Neural progenitor cell (in vitro differentiated cells): ENCODE measurements at regions not wholly inside any gene's neighbourhood (a gene's known extent, or its start where the extent isn't known, plus 50 kb on each side); places are given as distances from the start of the nearest gene placed in this dataset.

Source experiments
- DNase-seq: peaks from one replicate; pipeline ENCODE4 v3.0.0-alpha.2; 2016; ENCODE audit warnings: low spot score
- H2AFZ ChIP-seq: fragments of 200-600 bp; sonication (generic); replicated peaks from 2 replicates; pipeline ENCODE4 v1.6.1; 2016; ENCODE audit warnings: antibody characterized with exemption
- H3F3A ChIP-seq: fragments of 200-600 bp; sonication (generic); 2 replicates; pipeline ENCODE4 v1.6.1; 2016; ENCODE audit warnings: antibody characterized with exemption, low read depth
- H3K27ac ChIP-seq: fragments of 200-600 bp; sonication (generic); 2 replicates; pipeline ENCODE4 v1.5.1; 2016; ENCODE audit warnings: mild to moderate bottlenecking
- H3K27me3 ChIP-seq: fragments of 200-600 bp; sonication (generic); 2 replicates; pipeline ENCODE4 v1.6.1; 2016; ENCODE audit warnings: mild to moderate bottlenecking, moderate library complexity
- H3K36me3 ChIP-seq: fragments of 200-600 bp; sonication (generic); 2 replicates; pipeline ENCODE4 v1.5.1; 2016
- H3K4me1 ChIP-seq: fragments of 200-600 bp; sonication (generic); 2 replicates; pipeline ENCODE4 v1.6.1; 2016; ENCODE audit warnings: mixed run types
- H3K4me2 ChIP-seq: fragments of 200-600 bp; sonication (generic); 2 replicates; pipeline ENCODE4 v1.6.1; 2016
- H3K4me3 ChIP-seq: fragments of 200-600 bp; sonication (generic); 2 replicates; pipeline ENCODE4 v1.5.1; 2016
- H3K79me2 ChIP-seq: fragments of 200-600 bp; sonication (generic); 2 replicates; pipeline ENCODE4 v1.6.1; 2016; ENCODE audit warnings: low read depth
- H3K9ac ChIP-seq: fragments of 200-600 bp; sonication (generic); 2 replicates; pipeline ENCODE4 v1.6.1; 2016
- H3K9me3 ChIP-seq: fragments of 200-600 bp; sonication (generic); 2 replicates; pipeline ENCODE4 v1.5.1; 2016; ENCODE audit warnings: low read depth
- H4K20me1 ChIP-seq: fragments of 200-600 bp; sonication (generic); 2 replicates; pipeline ENCODE4 v1.6.1; 2016; ENCODE audit warnings: low read depth
- H3K27ac Mint-ChIP-seq: 3 replicates; pipeline ENCODE4 v1.8.0; 2021; ENCODE audit warnings: mixed read lengths
- H3K27me3 Mint-ChIP-seq: 2 replicates; pipeline ENCODE4 v1.8.0; 2022; ENCODE audit warnings: low read depth, mild to moderate bottlenecking, inconsistent platforms, moderate library complexity, mixed read lengths; ENCODE audit not compliant: insufficient read depth
- H3K36me3 Mint-ChIP-seq: 3 replicates; pipeline ENCODE4 v1.8.0; 2021; ENCODE audit warnings: mixed read lengths
- H3K4me1 Mint-ChIP-seq: 3 replicates; pipeline ENCODE4 v1.8.0; 2021; ENCODE audit warnings: mixed read lengths
- H3K4me3 Mint-ChIP-seq: 3 replicates; pipeline ENCODE4 v1.8.0; 2021; ENCODE audit warnings: mild to moderate bottlenecking, moderate library complexity, mixed read lengths
- H3K9me3 Mint-ChIP-seq: 3 replicates; pipeline ENCODE4 v1.8.0; 2020; ENCODE audit warnings: mixed read lengths
- CTCF ChIP-seq: fragments of 200-600 bp; sonication (generic); IDR thresholded peaks from 2 replicates; pipeline ENCODE4 v1.5.1; 2017; ENCODE audit warnings: antibody characterized with exemption, mild to moderate bottlenecking
- EZH2 ChIP-seq: fragments of 200-600 bp; sonication (generic); IDR thresholded peaks from 2 replicates; pipeline ENCODE4 v1.6.1; 2017; ENCODE audit warnings: antibody characterized with exemption, mild to moderate bottlenecking, moderate library complexity
- EZH2phosphoT487 ChIP-seq: fragments of 200-600 bp; sonication (generic); IDR thresholded peaks from 2 replicates; pipeline ENCODE4 v1.6.1; 2017; ENCODE audit warnings: antibody characterized with exemption

- no peaks in the 10 kb centered on the region for H3K79me2 ChIP-seq
- Mint-ChIP-seq H3K9me3 (peaks cover 9% of the 10 kb centered on the region), H3K27me3 (no peaks in the 10 kb centered on the region), H3K4me3 (no peak overlapping the region), H3K4me1 (peaks cover 36% of the 10 kb centered on the region), H3K27ac (peak overlapping the region; percentile 48), H3K36me3 (no peaks in the 10 kb centered on the region)
- no peak overlapping the region for H3K4me3 ChIP-seq
- no peaks in the 10 kb centered on the region for H4K20me1 ChIP-seq
- H3K9me3 ChIP-seq = no peaks in the 10 kb centered on the region
- no peaks in the 10 kb centered on the region for H3F3A ChIP-seq
- no peak overlapping the region for H3K9ac ChIP-seq
- H3K4me1 ChIP-seq = peaks cover 19% of the 10 kb centered on the region
- no peaks in the 10 kb centered on the region for H3K27me3 ChIP-seq
- H3K4me2 ChIP-seq = no peak overlapping the region
- no peak overlapping the region for H3K27ac ChIP-seq
- TF ChIP-seq EZH2 = no peak
- TF ChIP-seq EZH2phosphoT487 = no peak
- no peak for TF ChIP-seq CTCF
- no peaks in the 10 kb centered on the region for H3K36me3 ChIP-seq
- H2AFZ ChIP-seq = no peak overlapping the region
- DNase-seq = no peak
Observed at GRCh38 chr2:125959047-125959446, 696.9 kb upstream of the GYPC start.

- H3K36me3 Mint-ChIP-seq = no peaks in the 10 kb centered on the region
- no peaks in the 10 kb centered on the region for H4K20me1 ChIP-seq
- no peak overlapping the region for H3K27ac ChIP-seq
- peaks cover 2% of the 10 kb centered on the region for H3K9me3 Mint-ChIP-seq
- TF ChIP-seq EZH2 = no peak
- no peak for TF ChIP-seq CTCF
- no peak for TF ChIP-seq EZH2phosphoT487
- H3K4me1 ChIP-seq = peaks cover 19% of the 10 kb centered on the region
- no peak overlapping the region for H3K4me2 ChIP-seq
- peak overlapping the region; percentile 13 for H2AFZ ChIP-seq
- peaks cover 45% of the 10 kb centered on the region for H3K4me1 Mint-ChIP-seq
- H3K27me3 ChIP-seq = no peaks in the 10 kb centered on the region
- no peaks in the 10 kb centered on the region for H3K9me3 ChIP-seq
- no peak for DNase-seq
- H3K36me3 ChIP-seq = no peaks in the 10 kb centered on the region
- no peaks in the 10 kb centered on the region for H3F3A ChIP-seq
- H3K9ac ChIP-seq = no peak overlapping the region
- H3K4me3 Mint-ChIP-seq = no peak overlapping the region
- H3K79me2 ChIP-seq = no peaks in the 10 kb centered on the region
- H3K27ac Mint-ChIP-seq = no peak overlapping the region
- H3K27me3 Mint-ChIP-seq = no peaks in the 10 kb centered on the region
- no peak overlapping the region for H3K4me3 ChIP-seq
Observed at GRCh38 chr2:125961739-125962138, 694.2 kb upstream of the GYPC start.

- H3K27ac ChIP-seq = no peak overlapping the region
- no peak overlapping the region for H3K4me3 ChIP-seq
- Mint-ChIP-seq H3K27ac (no peak overlapping the region), H3K36me3 (no peaks in the 10 kb centered on the region), H3K9me3 (peaks cover 2% of the 10 kb centered on the region), H3K4me3 (no peak overlapping the region), H3K4me1 (peaks cover 29% of the 10 kb centered on the region), H3K27me3 (no peaks in the 10 kb centered on the region)
- TF ChIP-seq EZH2phosphoT487 (no peak), EZH2 (no peak), CTCF (no peak)
- no peaks in the 10 kb centered on the region for H3F3A ChIP-seq
- no peaks in the 10 kb centered on the region for H3K36me3 ChIP-seq
- no peaks in the 10 kb centered on the region for H3K79me2 ChIP-seq
- H3K9me3 ChIP-seq = no peaks in the 10 kb centered on the region
- no peaks in the 10 kb centered on the region for H3K27me3 ChIP-seq
- H4K20me1 ChIP-seq = no peaks in the 10 kb centered on the region
- no peak overlapping the region for H3K9ac ChIP-seq
- H3K4me2 ChIP-seq = no peak overlapping the region
- DNase-seq = no peak
- H3K4me1 ChIP-seq = no peaks in the 10 kb centered on the region
- H2AFZ ChIP-seq = peak overlapping the region; percentile 23
Observed at GRCh38 chr2:125979886-125980285, 676.1 kb upstream of the GYPC start.
